ENCODE measurements at regions not wholly inside any gene's neighbourhood (a gene's known extent, or its start where the extent isn't known, plus 50 kb on each side); places are given as distances from the start of the nearest gene placed in this dataset.

DNA sequence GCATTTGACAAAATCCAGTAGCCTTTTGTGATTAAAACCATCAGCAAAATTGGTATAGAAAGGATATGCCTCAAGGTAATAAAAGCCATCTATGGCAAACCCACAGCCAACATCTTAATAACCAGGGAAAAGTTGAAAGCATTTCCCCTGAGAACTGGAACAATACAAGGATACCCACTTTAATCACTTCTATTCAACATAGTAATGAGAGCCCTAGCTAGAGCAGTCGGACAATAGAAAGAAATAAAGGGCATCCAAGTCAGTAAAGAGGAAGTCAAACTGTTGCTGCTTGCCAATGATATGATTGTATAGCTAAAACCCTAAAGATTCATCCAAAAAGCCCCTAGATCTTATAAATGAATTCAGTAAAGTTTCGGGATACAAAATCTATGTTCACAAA is 1510.3 kb downstream of the PCDH9 start:
- TF ChIP-seq, protein P1, sequence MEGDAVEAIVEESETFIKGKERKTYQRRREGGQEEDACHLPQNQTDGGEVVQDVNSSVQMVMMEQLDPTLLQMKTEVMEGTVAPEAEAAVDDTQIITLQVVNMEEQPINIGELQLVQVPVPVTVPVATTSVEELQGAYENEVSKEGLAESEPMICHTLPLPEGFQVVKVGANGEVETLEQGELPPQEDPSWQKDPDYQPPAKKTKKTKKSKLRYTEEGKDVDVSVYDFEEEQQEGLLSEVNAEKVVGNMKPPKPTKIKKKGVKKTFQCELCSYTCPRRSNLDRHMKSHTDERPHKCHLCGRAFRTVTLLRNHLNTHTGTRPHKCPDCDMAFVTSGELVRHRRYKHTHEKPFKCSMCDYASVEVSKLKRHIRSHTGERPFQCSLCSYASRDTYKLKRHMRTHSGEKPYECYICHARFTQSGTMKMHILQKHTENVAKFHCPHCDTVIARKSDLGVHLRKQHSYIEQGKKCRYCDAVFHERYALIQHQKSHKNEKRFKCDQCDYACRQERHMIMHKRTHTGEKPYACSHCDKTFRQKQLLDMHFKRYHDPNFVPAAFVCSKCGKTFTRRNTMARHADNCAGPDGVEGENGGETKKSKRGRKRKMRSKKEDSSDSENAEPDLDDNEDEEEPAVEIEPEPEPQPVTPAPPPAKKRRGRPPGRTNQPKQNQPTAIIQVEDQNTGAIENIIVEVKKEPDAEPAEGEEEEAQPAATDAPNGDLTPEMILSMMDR (IDR thresholded peaks at IDR 0.05): no peak
- peaks cover 4% of the 10 kb centered on the region for H3K9me3 Mint-ChIP-seq
- intact Hi-C loops (cut with DNase I, micrococcal nuclease): no loop called here
- H3K27me3 ChIP-seq (ENCODE audit: control insufficient read depth in 1 of 2, insufficient read depth in 2 of 2, low read length in 2 of 2): no peaks in the 10 kb centered on the region
- no peaks in the 10 kb centered on the region for H3K9me3 ChIP-seq (ENCODE audit: control insufficient read depth in 1 of 2, insufficient read depth in 1 of 2, low read length in 2 of 2)
- H3K4me1 Mint-ChIP-seq (ENCODE audit: low read depth): no peaks in the 10 kb centered on the region
- no peak overlapping the region for H3K4me3 ChIP-seq (ENCODE audit: low read length)
- no peaks in the 10 kb centered on the region for H3K27me3 Mint-ChIP-seq
- H3K27ac ChIP-seq (ENCODE audit: low read depth in 1 of 2, low read length in 2 of 2): no peak overlapping the region
- no peak overlapping the region for H3K4me3 Mint-ChIP-seq
- H3K27ac Mint-ChIP-seq: no peak overlapping the region
- ATAC-seq (ENCODE audit: poor library complexity): no peak
- no peaks in the 10 kb centered on the region for H3K4me1 ChIP-seq (ENCODE audit: insufficient read depth, low read length)
- H3K36me3 Mint-ChIP-seq (ENCODE audit: low read depth): no peaks in the 10 kb centered on the region
- no peak for DNase-seq
- ChIA-PET POLR2A (no interaction called here), CTCF (no interaction called here)
- no peaks in the 10 kb centered on the region for H3K36me3 ChIP-seq (ENCODE audit: insufficient read depth, low read length)

DNA sequence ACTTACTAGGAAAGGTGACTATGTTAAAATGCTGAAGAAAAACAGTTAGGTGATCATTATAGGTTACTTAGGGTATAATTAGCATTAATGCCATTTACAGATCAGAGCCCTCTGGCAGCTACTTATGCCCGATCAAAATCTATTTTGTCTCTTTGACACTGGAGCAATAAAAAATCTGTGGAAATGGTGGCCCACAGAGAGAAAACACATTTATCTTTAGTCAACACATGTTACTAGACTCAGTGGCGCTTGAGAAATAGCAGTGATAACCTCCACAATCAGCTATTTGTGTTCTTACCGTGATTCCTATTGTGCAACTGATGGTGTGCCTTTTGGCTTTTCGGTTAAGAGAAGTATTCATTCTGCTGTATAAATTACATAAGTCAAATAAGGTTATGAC is 1519.6 kb downstream of the PCDH9 start:
- no peak for ATAC-seq (ENCODE audit: poor library complexity)
- Histone ChIP-seq H3K27ac (ENCODE audit: low read depth in 1 of 2, low read length in 2 of 2) (no peak overlapping the region), H3K4me1 (ENCODE audit: insufficient read depth, low read length) (no peaks in the 10 kb centered on the region), H3K27me3 (ENCODE audit: control insufficient read depth in 1 of 2, insufficient read depth in 2 of 2, low read length in 2 of 2) (no peaks in the 10 kb centered on the region), H3K9me3 (ENCODE audit: control insufficient read depth in 1 of 2, insufficient read depth in 1 of 2, low read length in 2 of 2) (peaks cover 0 to 6% of the 10 kb centered on the region in 2 experiments), H3K36me3 (ENCODE audit: insufficient read depth, low read length) (no peaks in the 10 kb centered on the region), H3K4me3 (ENCODE audit: low read length) (no peak overlapping the region)
- no peak overlapping the region for H3K4me3 Mint-ChIP-seq
- ChIA-PET CTCF (no interaction called here), POLR2A (no interaction called here)
- no peaks in the 10 kb centered on the region for H3K27me3 Mint-ChIP-seq
- H3K27ac Mint-ChIP-seq: no peak overlapping the region
- DNase-seq: no peak
- H3K4me1 Mint-ChIP-seq (ENCODE audit: low read depth): no peaks in the 10 kb centered on the region
- H3K36me3 Mint-ChIP-seq (ENCODE audit: low read depth): no peaks in the 10 kb centered on the region
- intact Hi-C loops (cut with DNase I, micrococcal nuclease): no loop called here
- TF ChIP-seq, protein P1 (IDR thresholded peaks at IDR 0.05): no peak
- peaks cover 12% of the 10 kb centered on the region for H3K9me3 Mint-ChIP-seq

DNA sequence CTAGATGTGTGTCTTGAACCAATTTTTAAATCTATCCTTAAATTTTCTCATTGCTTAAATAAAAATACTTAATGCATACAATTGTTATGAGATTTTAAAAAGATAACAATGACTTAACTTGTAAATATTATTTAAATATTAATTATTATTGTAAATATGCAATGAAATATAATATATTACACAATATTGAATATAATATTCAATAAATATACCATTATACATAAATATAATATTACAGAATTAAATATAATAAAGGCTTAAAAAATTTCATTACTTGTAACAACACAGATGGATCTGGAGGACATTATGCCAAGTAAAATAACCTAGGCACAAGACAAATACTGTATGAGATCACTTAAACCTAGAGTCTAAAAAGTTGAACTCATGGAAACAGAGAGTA is 1532.3 kb downstream of the PCDH9 start:
- TF ChIP-seq, protein P1 (IDR thresholded peaks at IDR 0.05): no peak

More for the DNA sequence above, 1532.3 kb downstream of the PCDH9 start:
- ChIA-PET CTCF (no interaction called here), POLR2A (no interaction called here)
- no peak for DNase-seq
- H3K4me3 Mint-ChIP-seq: no peak overlapping the region
- Histone ChIP-seq H3K27ac (ENCODE audit: low read depth in 1 of 2, low read length in 2 of 2) (no peak overlapping the region), H3K27me3 (ENCODE audit: control insufficient read depth in 1 of 2, insufficient read depth in 2 of 2, low read length in 2 of 2) (no peaks in the 10 kb centered on the region), H3K4me3 (ENCODE audit: low read length) (no peak overlapping the region), H3K9me3 (ENCODE audit: control insufficient read depth in 1 of 2, insufficient read depth in 1 of 2, low read length in 2 of 2) (peaks cover 4 to 5% of the 10 kb centered on the region in 2 experiments), H3K4me1 (ENCODE audit: insufficient read depth, low read length) (no peaks in the 10 kb centered on the region), H3K36me3 (ENCODE audit: insufficient read depth, low read length) (no peaks in the 10 kb centered on the region)
- no peaks in the 10 kb centered on the region for H3K36me3 Mint-ChIP-seq (ENCODE audit: low read depth)
- ATAC-seq (ENCODE audit: poor library complexity): no peak
- intact Hi-C loops (cut with DNase I, micrococcal nuclease): no loop called here
- no peaks in the 10 kb centered on the region for H3K27me3 Mint-ChIP-seq
- H3K27ac Mint-ChIP-seq: no peak overlapping the region
- H3K9me3 Mint-ChIP-seq: peaks cover 8% of the 10 kb centered on the region
- no peaks in the 10 kb centered on the region for H3K4me1 Mint-ChIP-seq (ENCODE audit: low read depth)
